ENCODE measurements at regions not wholly inside any gene's neighbourhood (a gene's known extent, or its start where the extent isn't known, plus 50 kb on each side); places are given as distances from the start of the nearest gene placed in this dataset.

DNA sequence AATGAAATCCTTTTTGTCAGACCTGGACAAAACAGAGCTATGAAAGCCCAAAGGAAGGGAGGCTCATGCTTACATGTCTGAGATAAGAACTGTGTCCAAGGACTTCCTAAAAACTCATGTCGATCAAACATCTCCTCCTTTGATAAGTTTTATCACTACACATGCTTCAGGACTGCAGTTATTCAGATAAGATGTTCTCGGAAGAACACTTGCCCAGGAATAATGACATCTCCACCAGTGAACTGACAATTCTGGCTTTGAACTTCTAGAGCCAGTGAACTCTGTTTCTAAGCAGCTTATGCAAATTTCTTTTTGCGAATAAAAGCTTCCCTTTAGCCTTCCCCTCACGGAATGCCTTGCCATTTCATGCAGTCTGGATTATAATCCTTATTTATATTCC is 561.6 kb downstream of the TBC1D4 start:
- DNase-seq: no peak
- H3K27me3 ChIP-seq (replicated peaks in 1 of 7): no peaks in the 10 kb centered on the region
- intact Hi-C loops (cut with DNase I; ENCODE audit: low total_unique reads): no loop called here
- no peak overlapping the region for H3K4me3 ChIP-seq
- no peak for TF ChIP-seq POLR2AphosphoS5 (IDR thresholded peaks at IDR 0.05)
- TF ChIP-seq, protein P1, sequence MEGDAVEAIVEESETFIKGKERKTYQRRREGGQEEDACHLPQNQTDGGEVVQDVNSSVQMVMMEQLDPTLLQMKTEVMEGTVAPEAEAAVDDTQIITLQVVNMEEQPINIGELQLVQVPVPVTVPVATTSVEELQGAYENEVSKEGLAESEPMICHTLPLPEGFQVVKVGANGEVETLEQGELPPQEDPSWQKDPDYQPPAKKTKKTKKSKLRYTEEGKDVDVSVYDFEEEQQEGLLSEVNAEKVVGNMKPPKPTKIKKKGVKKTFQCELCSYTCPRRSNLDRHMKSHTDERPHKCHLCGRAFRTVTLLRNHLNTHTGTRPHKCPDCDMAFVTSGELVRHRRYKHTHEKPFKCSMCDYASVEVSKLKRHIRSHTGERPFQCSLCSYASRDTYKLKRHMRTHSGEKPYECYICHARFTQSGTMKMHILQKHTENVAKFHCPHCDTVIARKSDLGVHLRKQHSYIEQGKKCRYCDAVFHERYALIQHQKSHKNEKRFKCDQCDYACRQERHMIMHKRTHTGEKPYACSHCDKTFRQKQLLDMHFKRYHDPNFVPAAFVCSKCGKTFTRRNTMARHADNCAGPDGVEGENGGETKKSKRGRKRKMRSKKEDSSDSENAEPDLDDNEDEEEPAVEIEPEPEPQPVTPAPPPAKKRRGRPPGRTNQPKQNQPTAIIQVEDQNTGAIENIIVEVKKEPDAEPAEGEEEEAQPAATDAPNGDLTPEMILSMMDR (IDR thresholded peaks at IDR 0.05 in 8 of 11, conservative IDR thresholded peaks at IDR 0.05 in 3 of 11): no peak
- 53 to 63% (median 58%) methylated on average over 4 of the region's 4 CpGs for WGBS, 5 donors
- H3K4me1 ChIP-seq: no peaks in the 10 kb centered on the region
- peaks cover 0 to 33% (median 10%) of the 10 kb centered on the region in 8 donors for H3K9me3 ChIP-seq
- H3K36me3 ChIP-seq: no peaks in the 10 kb centered on the region
- H3K27ac ChIP-seq: no peak overlapping the region

DNA sequence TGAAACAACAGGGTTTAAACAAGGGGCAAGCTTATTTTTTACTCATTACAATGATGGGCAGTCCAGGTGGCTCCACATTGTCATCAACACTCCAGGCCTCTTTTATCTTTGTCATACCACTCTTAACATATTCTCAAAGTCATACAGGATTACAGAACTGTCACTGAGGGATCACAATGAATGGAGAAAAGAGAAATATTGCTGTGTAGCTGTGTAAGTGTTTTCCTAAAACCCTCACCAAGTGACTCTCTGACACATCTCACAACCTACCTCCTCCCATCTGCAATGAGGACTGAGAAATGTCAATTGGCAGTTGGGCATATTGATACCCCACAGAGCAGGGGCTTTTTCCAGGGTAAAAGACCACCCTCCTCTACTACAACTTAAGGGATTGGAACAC is 562.1 kb downstream of the TBC1D4 start:
- TF ChIP-seq POLR2AphosphoS5 (IDR thresholded peaks at IDR 0.05): no peak
- TF ChIP-seq, protein P1 (IDR thresholded peaks at IDR 0.05 in 8 of 11, conservative IDR thresholded peaks at IDR 0.05 in 3 of 11): no peak
- no peak for TF ChIP-seq POLR2A (IDR thresholded peaks at IDR 0.05)
- H3K9me3 ChIP-seq: peaks cover 0 to 30% (median 10%) of the 10 kb centered on the region in 8 donors
- intact Hi-C loops (cut with DNase I; ENCODE audit: low total_unique reads): no loop called here
- H3K27me3 ChIP-seq (replicated peaks in 1 of 7): no peaks in the 10 kb centered on the region
- H3K27ac ChIP-seq: no peak overlapping the region
- DNase-seq: no peak
- H3K36me3 ChIP-seq: no peaks in the 10 kb centered on the region
- H3K4me3 ChIP-seq: no peak overlapping the region
- H3K4me1 ChIP-seq: no peaks in the 10 kb centered on the region

DNA sequence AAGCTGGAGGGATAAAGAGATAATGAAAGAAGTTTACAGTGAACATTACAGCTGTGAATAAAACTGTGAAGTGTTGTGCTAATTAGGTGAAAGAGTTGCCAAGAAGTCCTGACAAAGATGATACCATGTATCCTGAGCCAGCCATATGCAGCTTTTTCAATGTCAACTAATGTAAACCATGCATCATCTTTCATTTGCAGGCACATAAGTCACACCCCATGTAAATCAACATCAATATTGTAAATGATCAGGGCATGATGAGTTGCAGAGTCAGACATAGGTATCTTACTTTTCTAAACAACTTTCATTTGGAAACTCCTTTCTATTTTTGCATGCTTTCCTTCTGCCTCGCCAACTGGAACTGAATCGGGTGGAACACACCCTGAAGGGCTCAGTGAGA is 569.1 kb downstream of the TBC1D4 start:
- Histone ChIP-seq H3K27ac (no peak overlapping the region), H3K36me3 (no peaks in the 10 kb centered on the region), H3K9me3 (no peaks in the 10 kb centered on the region), H3K4me3 (no peak overlapping the region), H3K4me1 (no peaks in the 10 kb centered on the region), H3K27me3 (replicated peaks in 1 of 7) (no peaks in the 10 kb centered on the region)
- intact Hi-C loops (cut with DNase I; ENCODE audit: low total_unique reads): no loop called here
- DNase-seq: no peak
- TF ChIP-seq POLR2AphosphoS5 (IDR thresholded peaks at IDR 0.05) (no peak), POLR2A (IDR thresholded peaks at IDR 0.05) (no peak)
- TF ChIP-seq, protein P1 (IDR thresholded peaks at IDR 0.05 in 8 of 11, conservative IDR thresholded peaks at IDR 0.05 in 3 of 11): no peak
- 80 to 91% (median 85%) methylated on average over 2 of the region's 2 CpGs for WGBS, 5 donors

DNA sequence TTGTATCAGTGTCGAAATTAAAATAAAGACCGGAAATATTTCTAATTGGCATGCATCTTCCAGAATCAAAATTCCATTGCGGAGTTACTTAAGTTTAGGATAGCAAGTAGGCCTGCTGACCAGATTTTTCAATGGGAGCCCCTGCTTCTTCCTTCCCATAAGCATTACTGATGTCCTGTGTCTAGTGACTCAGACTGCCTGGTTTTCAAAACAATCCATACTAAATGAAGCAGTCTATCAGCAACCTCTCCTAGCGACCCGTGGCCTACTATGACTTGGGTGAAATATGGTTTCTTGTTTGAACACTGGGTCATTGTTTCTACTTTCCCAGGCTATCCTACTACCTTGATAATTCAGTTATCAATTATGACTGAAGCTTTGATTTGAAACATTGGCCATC is 571.6 kb downstream of the TBC1D4 start:
- TF ChIP-seq POLR2A (IDR thresholded peaks at IDR 0.05): no peak
- TF ChIP-seq, protein P1 (IDR thresholded peaks at IDR 0.05 in 8 of 11, conservative IDR thresholded peaks at IDR 0.05 in 3 of 11): no peak
- no peak for TF ChIP-seq POLR2AphosphoS5 (IDR thresholded peaks at IDR 0.05)
- Histone ChIP-seq H3K36me3 (no peaks in the 10 kb centered on the region), H3K27ac (no peak overlapping the region), H3K9me3 (no peaks in the 10 kb centered on the region), H3K27me3 (replicated peaks in 1 of 7) (no peaks in the 10 kb centered on the region), H3K4me3 (no peak overlapping the region), H3K4me1 (no peaks in the 10 kb centered on the region)
- intact Hi-C loops (cut with DNase I; ENCODE audit: low total_unique reads): no loop called here
- no peak for DNase-seq
- 88 to 95% (median 90%) methylated on average over 5 of the region's 5 CpGs for WGBS, 5 donors

All from spleen (tissue), 11 donors.